ENCODE measurements at regions not wholly inside any gene's neighbourhood (a gene's known extent, or its start where the extent isn't known, plus 50 kb on each side); places are given as distances from the start of the nearest gene placed in this dataset.

GRCh38 chrX:20410540-20410939 lies 143.8 kb upstream of the RPS6KA3 start:
- H3K4me2 ChIP-seq (ENCODE audit: low read length), result no peak overlapping the region
- no peaks in the 10 kb centered on the region for H3K36me3 ChIP-seq (ENCODE audit: low read depth, low read length)
- no peaks in the 10 kb centered on the region for H3F3A ChIP-seq (ENCODE audit: low read length, unreplicated experiment)
- no peak overlapping the region for H2AFZ ChIP-seq (ENCODE audit: low read length)
- intact Hi-C loops (cut with micrococcal nuclease), result no loop called here
- H3K9me3 ChIP-seq (ENCODE audit: low read length), result no peaks in the 10 kb centered on the region
- ChIA-PET CTCF (no interaction called here), POLR2A (ENCODE audit: unreplicated experiment) (no interaction called here)
- DNase-seq (no peak), ATAC-seq (no peak)
- TF ChIP-seq CTCF (conservative IDR thresholded peaks at IDR 0.05; ENCODE audit: low read depth, low read length) (no peak), EZH2phosphoT487 (IDR thresholded peaks at IDR 0.05; ENCODE audit: borderline replicate concordance, low read length) (no peak), EZH2 (IDR thresholded peaks at IDR 0.05; ENCODE audit: low read length, unreplicated experiment) (no peak)
- H3K4me1 ChIP-seq (ENCODE audit: insufficient read depth, low read length), result no peaks in the 10 kb centered on the region
- H3K9ac ChIP-seq (ENCODE audit: low read length), result no peak overlapping the region
- BruUV-seq (replicated peaks), result no TSS peak
- H3K9me2 ChIP-seq (replicated peaks; ENCODE audit: low read length), result no peaks in the 10 kb centered on the region
- no peaks in the 10 kb centered on the region for H3K27me3 ChIP-seq (ENCODE audit: low read length)
- no peak overlapping the region for H3K4me3 ChIP-seq (ENCODE audit: low read length)
- H4K20me1 ChIP-seq (ENCODE audit: low read length), result no peaks in the 10 kb centered on the region
- H3K79me2 ChIP-seq (ENCODE audit: low read length), result no peaks in the 10 kb centered on the region
- no peak overlapping the region for H3K27ac ChIP-seq (ENCODE audit: low read length)

- TF ChIP-seq EZH2phosphoT487 (IDR thresholded peaks at IDR 0.05; ENCODE audit: borderline replicate concordance, low read length), result no peak
- no peak for TF ChIP-seq CTCF (conservative IDR thresholded peaks at IDR 0.05; ENCODE audit: low read depth, low read length)
- TF ChIP-seq EZH2 (IDR thresholded peaks at IDR 0.05; ENCODE audit: low read length, unreplicated experiment), result no peak
- Histone ChIP-seq H3K4me3 (ENCODE audit: low read length) (no peak overlapping the region), H3K4me2 (ENCODE audit: low read length) (no peak overlapping the region), H2AFZ (ENCODE audit: low read length) (no peak overlapping the region), H3K9me2 (replicated peaks; ENCODE audit: low read length) (no peaks in the 10 kb centered on the region), H3K4me1 (ENCODE audit: insufficient read depth, low read length) (no peaks in the 10 kb centered on the region), H4K20me1 (ENCODE audit: low read length) (no peaks in the 10 kb centered on the region), H3K27ac (ENCODE audit: low read length) (no peak overlapping the region), H3K9me3 (ENCODE audit: low read length) (no peaks in the 10 kb centered on the region), H3K36me3 (ENCODE audit: low read depth, low read length) (no peaks in the 10 kb centered on the region), H3F3A (ENCODE audit: low read length, unreplicated experiment) (no peaks in the 10 kb centered on the region), H3K9ac (ENCODE audit: low read length) (no peak overlapping the region), H3K27me3 (ENCODE audit: low read length) (no peaks in the 10 kb centered on the region), H3K79me2 (ENCODE audit: low read length) (no peaks in the 10 kb centered on the region)
- BruUV-seq (replicated peaks), result no TSS peak
- DNase-seq (no peak), ATAC-seq (no peak)
- intact Hi-C loops (cut with micrococcal nuclease), result no loop called here
- POLR2A ChIA-PET (ENCODE audit: unreplicated experiment), result no interaction called here
- CTCF ChIA-PET, result no interaction called here
These were observed 143.3 kb upstream of the RPS6KA3 start for GRCh38 chrX:20409991-20410390.

GRCh38 chrX:20402956-20403355 lies 136.2 kb upstream of the RPS6KA3 start:
- no peak for DNase-seq
- no peaks in the 10 kb centered on the region for H3K9me2 ChIP-seq (replicated peaks; ENCODE audit: low read length)
- H3K79me2 ChIP-seq (ENCODE audit: low read length), result no peaks in the 10 kb centered on the region
- no TSS peak for BruUV-seq (replicated peaks)
- H3K4me2 ChIP-seq (ENCODE audit: low read length), result no peak overlapping the region
- H3K4me3 ChIP-seq (ENCODE audit: low read length), result no peak overlapping the region
- TF ChIP-seq EZH2phosphoT487 (IDR thresholded peaks at IDR 0.05; ENCODE audit: borderline replicate concordance, low read length), result no peak
- TF ChIP-seq CTCF (conservative IDR thresholded peaks at IDR 0.05; ENCODE audit: low read depth, low read length), result no peak
- TF ChIP-seq EZH2 (IDR thresholded peaks at IDR 0.05; ENCODE audit: low read length, unreplicated experiment), result no peak
- no peak overlapping the region for H2AFZ ChIP-seq (ENCODE audit: low read length)
- no peak overlapping the region for H3K27ac ChIP-seq (ENCODE audit: low read length)
- no peaks in the 10 kb centered on the region for H3K27me3 ChIP-seq (ENCODE audit: low read length)
- CTCF ChIA-PET, result no interaction called here
- H3K4me1 ChIP-seq (ENCODE audit: insufficient read depth, low read length), result no peaks in the 10 kb centered on the region
- no peak overlapping the region for H3K9ac ChIP-seq (ENCODE audit: low read length)
- POLR2A ChIA-PET (ENCODE audit: unreplicated experiment), result no interaction called here
- no peaks in the 10 kb centered on the region for H3F3A ChIP-seq (ENCODE audit: low read length, unreplicated experiment)
- intact Hi-C loops (cut with micrococcal nuclease), result no loop called here
- ATAC-seq, result no peak
- H4K20me1 ChIP-seq (ENCODE audit: low read length), result no peaks in the 10 kb centered on the region
- no peaks in the 10 kb centered on the region for H3K9me3 ChIP-seq (ENCODE audit: low read length)
- H3K36me3 ChIP-seq (ENCODE audit: low read depth, low read length), result no peaks in the 10 kb centered on the region

Data from PC-3 (cell line).